Gastrocnemius medialis (tissue), 4 donors: ENCODE measurements at regions not wholly inside any gene's neighbourhood (a gene's known extent, or its start where the extent isn't known, plus 50 kb on each side); places are given as distances from the start of the nearest gene placed in this dataset.

Experiments
- ATAC-seq, 2 donors: fragments of 150-250 bp; one replicate each; pipeline ENCODE4 v1.9.1; 2016
- DNase-seq, 2 donors: peaks; one replicate each; pipeline ENCODE4 v3.0.0-alpha.2; 2019
- H3K27ac ChIP-seq, 4 donors: fragments of 200-600 bp; sonication (generic); 1 replicate in 1 of 4; 2 replicates in 3 of 4; pipeline ENCODE4 v1.5.1; 2016 to 2018; ENCODE audit warnings: mild to moderate bottlenecking in 2 of 4, moderate library complexity in 1 of 4
- H3K27me3 ChIP-seq, 3 donors: fragments of 200-600 bp; sonication (generic) in 2 of 3; 1 replicate in 1 of 3; 2 replicates in 2 of 3; pipeline versions ENCODE4 v1.5.1 to v1.6.0; 2016 to 2019; ENCODE audit warnings: mild to moderate bottlenecking in 1 of 3, moderate library complexity in 1 of 3
- H3K36me3 ChIP-seq, 2 donors: fragments of 200-600 bp; sonication (generic) in 1 of 2; one replicate each; pipeline ENCODE4 v1.5.1; 2017 to 2018
- H3K4me1 ChIP-seq, 2 donors: fragments of 200-600 bp; sonication (generic) in 1 of 2; one replicate each; pipeline ENCODE4 v1.5.1; 2016 to 2017; ENCODE audit warnings: mild to moderate bottlenecking in 2 of 2
- H3K4me3 ChIP-seq, 4 donors: fragments of 200-600 bp; sonication (generic) in 3 of 4; 1 replicate in 1 of 4; 2 replicates in 3 of 4; pipeline ENCODE4 v1.5.1; 2016 to 2019; ENCODE audit warnings: mild to moderate bottlenecking in 2 of 4
- H3K9me3 ChIP-seq, 3 donors: fragments of 200-600 bp; sonication (generic) in 2 of 3; 1 replicate in 1 of 3; 2 replicates in 2 of 3; pipeline ENCODE4 v1.5.1; 2016 to 2019
- POLR2A ChIP-seq, 2 donors: fragments of 450-650 bp; IDR thresholded peaks; one replicate each; pipeline ENCODE4 v1.6.1; 2017; ENCODE audit warnings: antibody characterized with exemption in 2 of 2, mild to moderate bottlenecking in 2 of 2, moderate library complexity in 2 of 2
- in situ Hi-C, 4 donors: fragments of 200-750 bp; cut with MboI; loops; one replicate each; pipeline versions ENCODE4 v1.15.0 to v1.8.0; 2017; ENCODE audit warnings: low sequenced_read_pairs in 4 of 4
- intact Hi-C: fragments of 100-400 bp; cut with DNase I; formaldehyde crosslinking; loops from one replicate; pipeline ENCODE4 v1.15.1; 2023; ENCODE audit warnings: low total_unique reads
- TF ChIP-seq, protein P1 (sequence below), 5 experiments: fragments of 450-650 bp in 3 of 5; fragments of 200-600 bp in 2 of 5; sonication (generic) in 2 of 5; IDR thresholded peaks in 4 of 5; conservative IDR thresholded peaks in 1 of 5; 1 replicate in 4 of 5; 2 replicates in 1 of 5; pipeline ENCODE4 v1.5.1; 2016 to 2019; ENCODE audit warnings: antibody characterized with exemption in 5 of 5, mild to moderate bottlenecking in 3 of 5, moderate library complexity in 3 of 5

DNA sequence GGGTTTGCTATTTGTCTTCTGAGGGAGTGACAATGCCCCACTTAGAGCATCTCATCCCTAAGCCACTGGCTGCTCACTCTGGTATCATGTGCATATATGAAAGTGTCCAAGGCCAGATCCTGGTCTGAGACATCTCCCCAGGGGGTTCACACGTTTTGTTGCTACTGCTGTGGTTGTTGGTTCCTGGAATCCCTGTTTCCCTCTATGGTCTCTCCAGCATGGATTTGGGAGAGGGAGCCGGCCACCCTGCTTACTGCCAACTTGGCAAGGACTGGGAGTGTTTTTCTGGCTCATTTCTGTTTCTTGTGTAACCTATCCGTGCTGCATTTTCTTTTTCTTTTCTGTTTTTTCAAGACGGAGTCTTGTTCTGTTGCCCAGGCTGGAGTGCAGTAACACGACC lies 101.3 kb upstream of the MAX start:
- no peaks in the 10 kb centered on the region for H3K9me3 ChIP-seq
- H3K27ac ChIP-seq, result no peak overlapping the region
- no peak for TF ChIP-seq POLR2A (IDR thresholded peaks at IDR 0.05)
- TF ChIP-seq, protein P1, sequence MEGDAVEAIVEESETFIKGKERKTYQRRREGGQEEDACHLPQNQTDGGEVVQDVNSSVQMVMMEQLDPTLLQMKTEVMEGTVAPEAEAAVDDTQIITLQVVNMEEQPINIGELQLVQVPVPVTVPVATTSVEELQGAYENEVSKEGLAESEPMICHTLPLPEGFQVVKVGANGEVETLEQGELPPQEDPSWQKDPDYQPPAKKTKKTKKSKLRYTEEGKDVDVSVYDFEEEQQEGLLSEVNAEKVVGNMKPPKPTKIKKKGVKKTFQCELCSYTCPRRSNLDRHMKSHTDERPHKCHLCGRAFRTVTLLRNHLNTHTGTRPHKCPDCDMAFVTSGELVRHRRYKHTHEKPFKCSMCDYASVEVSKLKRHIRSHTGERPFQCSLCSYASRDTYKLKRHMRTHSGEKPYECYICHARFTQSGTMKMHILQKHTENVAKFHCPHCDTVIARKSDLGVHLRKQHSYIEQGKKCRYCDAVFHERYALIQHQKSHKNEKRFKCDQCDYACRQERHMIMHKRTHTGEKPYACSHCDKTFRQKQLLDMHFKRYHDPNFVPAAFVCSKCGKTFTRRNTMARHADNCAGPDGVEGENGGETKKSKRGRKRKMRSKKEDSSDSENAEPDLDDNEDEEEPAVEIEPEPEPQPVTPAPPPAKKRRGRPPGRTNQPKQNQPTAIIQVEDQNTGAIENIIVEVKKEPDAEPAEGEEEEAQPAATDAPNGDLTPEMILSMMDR (IDR thresholded peaks at IDR 0.05 in 4 of 5, conservative IDR thresholded peaks at IDR 0.05 in 1 of 5), result no peak
- in situ Hi-C loops, result no loop called here
- DNase-seq, result peak in 1 of 2 donors; percentile 15
- H3K27me3 ChIP-seq, result no peaks in the 10 kb centered on the region
- no peaks in the 10 kb centered on the region for H3K36me3 ChIP-seq
- no peak overlapping the region for H3K4me3 ChIP-seq
- H3K4me1 ChIP-seq, result no peaks in the 10 kb centered on the region
- intact Hi-C loops, result no loop called here
- no peak for ATAC-seq

DNA sequence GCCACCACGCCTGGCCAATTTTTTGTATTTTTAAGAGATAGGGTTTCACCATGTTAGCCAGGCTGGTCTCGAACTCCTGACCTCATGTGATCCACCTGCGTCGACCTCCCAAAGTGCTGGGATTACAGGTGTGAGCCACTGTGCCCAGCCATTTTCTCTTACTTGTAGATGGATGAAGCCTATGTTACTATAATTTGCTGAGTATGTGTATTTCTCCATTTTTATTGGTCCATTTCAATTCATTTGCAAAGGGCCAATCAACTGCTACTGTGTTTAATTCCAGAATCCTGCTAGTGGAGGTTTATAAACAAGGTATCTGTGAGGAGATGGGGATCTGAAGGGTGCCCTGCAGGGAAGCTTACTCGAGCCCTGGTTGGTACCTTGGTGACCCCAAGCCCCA lies 101.7 kb upstream of the MAX start:
- Histone ChIP-seq H3K9me3 (no peaks in the 10 kb centered on the region), H3K4me3 (no peak overlapping the region), H3K27me3 (no peaks in the 10 kb centered on the region), H3K27ac (no peak overlapping the region), H3K36me3 (no peaks in the 10 kb centered on the region), H3K4me1 (no peaks in the 10 kb centered on the region)
- in situ Hi-C loops (no loop called here), intact Hi-C loops (no loop called here)
- DNase-seq (no peak), ATAC-seq (no peak)
- TF ChIP-seq, protein P1 (IDR thresholded peaks at IDR 0.05 in 4 of 5, conservative IDR thresholded peaks at IDR 0.05 in 1 of 5), result no peak
- no peak for TF ChIP-seq POLR2A (IDR thresholded peaks at IDR 0.05)

DNA sequence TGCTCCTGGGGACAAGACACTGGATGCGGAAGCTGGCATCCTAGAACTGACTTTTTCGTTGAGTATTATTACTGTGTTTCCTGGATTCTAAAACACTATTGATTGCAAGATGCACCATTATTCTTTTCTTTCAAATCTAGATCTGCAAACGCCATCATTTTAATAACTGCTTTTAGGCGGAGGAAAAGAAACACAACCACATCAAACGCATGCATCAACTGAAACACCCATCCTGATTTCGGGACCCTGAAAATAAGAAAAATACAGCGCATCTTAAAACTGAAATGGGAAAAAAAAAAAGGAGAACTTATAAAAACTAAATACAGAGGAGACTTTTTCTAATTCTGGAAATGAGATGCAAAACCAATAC lies 103.7 kb upstream of the MAX start:
- intact Hi-C loops, result no loop called here
- no peaks in the 10 kb centered on the region for H3K9me3 ChIP-seq
- no peak overlapping the region for H3K4me3 ChIP-seq
- DNase-seq, result no peak
- H3K27ac ChIP-seq, result no peak overlapping the region
- ATAC-seq, result no peak
- in situ Hi-C loops, result no loop called here
- TF ChIP-seq, protein P1 (IDR thresholded peaks at IDR 0.05 in 4 of 5, conservative IDR thresholded peaks at IDR 0.05 in 1 of 5), result no peak
- TF ChIP-seq POLR2A (IDR thresholded peaks at IDR 0.05), result no peak
- no peaks in the 10 kb centered on the region for H3K27me3 ChIP-seq
- H3K4me1 ChIP-seq, result no peaks in the 10 kb centered on the region
- no peaks in the 10 kb centered on the region for H3K36me3 ChIP-seq

DNA sequence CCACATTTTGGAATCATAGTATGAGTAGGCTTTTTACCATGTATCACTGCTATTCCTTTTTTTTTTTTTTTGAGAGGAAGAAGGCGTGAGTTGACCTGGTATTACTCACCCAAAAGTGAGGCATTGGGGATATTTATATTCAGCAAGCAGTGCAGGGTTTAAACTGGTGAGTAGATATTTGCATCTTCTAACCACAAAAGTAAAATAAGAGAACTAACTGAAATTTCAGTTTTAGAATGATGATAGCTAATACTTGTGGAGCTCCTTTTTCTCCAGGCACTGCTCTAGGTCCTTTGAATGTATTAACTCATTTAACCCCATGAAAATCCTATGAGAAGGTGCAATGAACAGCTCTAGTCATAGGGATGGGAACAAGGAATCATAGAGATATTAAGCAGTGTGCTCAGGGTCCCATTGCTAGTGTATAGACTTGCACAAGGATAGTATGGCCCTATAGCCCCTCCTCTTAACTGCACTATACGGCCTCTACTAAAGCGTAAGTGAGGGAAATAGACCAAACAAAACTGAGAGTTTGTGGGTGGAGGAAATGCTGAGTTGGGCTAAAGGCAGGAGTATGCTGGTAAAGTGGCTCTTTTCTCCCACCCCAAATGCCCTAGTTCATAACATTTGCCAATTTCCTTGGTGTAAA lies 104.3 kb upstream of the MAX start:
- intact Hi-C loops, result no loop called here
- TF ChIP-seq, protein P1 (IDR thresholded peaks at IDR 0.05 in 4 of 5, conservative IDR thresholded peaks at IDR 0.05 in 1 of 5), result no peak
- TF ChIP-seq POLR2A (IDR thresholded peaks at IDR 0.05), result no peak
- Histone ChIP-seq H3K36me3 (no peaks in the 10 kb centered on the region), H3K27me3 (no peaks in the 10 kb centered on the region), H3K4me1 (no peaks in the 10 kb centered on the region), H3K4me3 (no peak overlapping the region), H3K27ac (no peak overlapping the region), H3K9me3 (no peaks in the 10 kb centered on the region)
- in situ Hi-C loops, result no loop called here
- DNase-seq, result no peak
- no peak for ATAC-seq

DNA sequence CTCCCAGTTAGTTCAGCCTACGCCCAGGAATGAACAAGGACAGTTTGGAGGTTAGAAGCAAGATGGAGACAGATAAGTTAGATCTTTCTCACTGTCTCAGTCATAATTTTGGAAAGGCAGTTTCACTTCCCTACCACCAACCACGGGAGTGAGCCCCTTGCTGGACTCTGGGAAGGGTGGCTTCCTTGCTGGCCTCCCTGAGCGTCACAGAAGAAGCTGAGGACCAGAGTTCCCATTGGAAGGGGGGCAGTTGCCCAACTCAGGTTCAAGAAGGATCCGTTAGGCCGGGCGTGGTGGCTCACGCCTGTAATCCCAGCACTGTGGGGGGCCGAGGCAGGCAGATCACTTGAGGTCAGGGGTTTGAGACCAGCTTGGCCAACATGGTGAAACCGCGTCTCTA lies 106.2 kb upstream of the MAX start:
- in situ Hi-C loops, result no loop called here
- Histone ChIP-seq H3K27ac (no peak overlapping the region), H3K27me3 (no peaks in the 10 kb centered on the region), H3K36me3 (no peaks in the 10 kb centered on the region), H3K4me3 (no peak overlapping the region), H3K4me1 (no peaks in the 10 kb centered on the region), H3K9me3 (no peaks in the 10 kb centered on the region)
- no peak for DNase-seq
- intact Hi-C loops, result no loop called here
- TF ChIP-seq, protein P1 (IDR thresholded peaks at IDR 0.05 in 4 of 5, conservative IDR thresholded peaks at IDR 0.05 in 1 of 5), result no peak
- TF ChIP-seq POLR2A (IDR thresholded peaks at IDR 0.05), result no peak
- ATAC-seq, result no peak
